Stimulated activated naive CD8-positive, alpha-beta T cell treated with anti-CD3 and anti-CD28 coated beads, Interleukin-15, Interleukin-2, amounts not matched to agents 100 ng/mL and 50 ng/mL, for 24 hours (primary cell): ENCODE measurements at regions not wholly inside any gene's neighbourhood (a gene's known extent, or its start where the extent isn't known, plus 50 kb on each side); places are given as distances from the start of the nearest gene placed in this dataset.

Source experiments
- H3K27ac Mint-ChIP-seq: one replicate; pipeline ENCODE4 v1.8.0; 2021; ENCODE audit warnings: mild to moderate bottlenecking, mixed read lengths
- H3K27me3 Mint-ChIP-seq: one replicate; pipeline ENCODE4 v1.8.0; 2021; ENCODE audit warnings: mixed read lengths
- H3K36me3 Mint-ChIP-seq: one replicate; pipeline ENCODE4 v1.8.0; 2021; ENCODE audit warnings: low read depth, mixed read lengths
- H3K4me1 Mint-ChIP-seq: one replicate; pipeline ENCODE4 v1.8.0; 2021; ENCODE audit warnings: low read depth, mixed read lengths
- H3K4me3 Mint-ChIP-seq: one replicate; pipeline ENCODE4 v1.8.0; 2021; ENCODE audit warnings: mild to moderate bottlenecking, mixed read lengths
- H3K9me3 Mint-ChIP-seq: one replicate; pipeline ENCODE4 v1.8.0; 2021; ENCODE audit warnings: mixed read lengths

- peaks cover 5% of the 10 kb centered on the region for H3K9me3 Mint-ChIP-seq
- no peaks in the 10 kb centered on the region for H3K4me1 Mint-ChIP-seq
- H3K27me3 Mint-ChIP-seq, result peaks cover 4% of the 10 kb centered on the region
- no peak overlapping the region for H3K27ac Mint-ChIP-seq
- H3K36me3 Mint-ChIP-seq, result no peaks in the 10 kb centered on the region
- H3K4me3 Mint-ChIP-seq, result no peak overlapping the region
These were observed 416.8 kb downstream of the NR2F2 start for GRCh38 chr15:96747291-96747690.

- no peak overlapping the region for H3K4me3 Mint-ChIP-seq
These were observed 419.9 kb downstream of the NR2F2 start for GRCh38 chr15:96750361-96750760.

GRCh38 chr15:96756146-96756545 is 425.6 kb downstream of the NR2F2 start:
- Mint-ChIP-seq H3K9me3 (no peaks in the 10 kb centered on the region), H3K36me3 (no peaks in the 10 kb centered on the region), H3K27me3 (no peaks in the 10 kb centered on the region), H3K4me3 (no peak overlapping the region), H3K4me1 (no peaks in the 10 kb centered on the region), H3K27ac (no peak overlapping the region)

More at GRCh38 chr15:96750361-96750760, 419.9 kb downstream of the NR2F2 start:
- Mint-ChIP-seq H3K27ac (no peak overlapping the region), H3K4me1 (no peaks in the 10 kb centered on the region), H3K36me3 (no peaks in the 10 kb centered on the region), H3K9me3 (peaks cover 5% of the 10 kb centered on the region), H3K27me3 (peaks cover under 1% of the 10 kb centered on the region)

- Mint-ChIP-seq H3K27me3 (no peaks in the 10 kb centered on the region), H3K36me3 (no peaks in the 10 kb centered on the region), H3K4me3 (no peak overlapping the region), H3K9me3 (no peaks in the 10 kb centered on the region), H3K27ac (no peak overlapping the region), H3K4me1 (no peaks in the 10 kb centered on the region)
These were observed 426.2 kb downstream of the NR2F2 start for GRCh38 chr15:96756656-96757055.

- Mint-ChIP-seq H3K9me3 (no peaks in the 10 kb centered on the region), H3K27ac (no peak overlapping the region), H3K4me3 (no peak overlapping the region), H3K36me3 (no peaks in the 10 kb centered on the region), H3K4me1 (no peaks in the 10 kb centered on the region), H3K27me3 (no peaks in the 10 kb centered on the region)
These were observed 432.1 kb downstream of the NR2F2 start for GRCh38 chr15:96762566-96762965.

GRCh38 chr15:96764501-96764900 is 434.0 kb downstream of the NR2F2 start:
- Mint-ChIP-seq H3K27me3 (no peaks in the 10 kb centered on the region), H3K4me3 (no peak overlapping the region), H3K9me3 (no peaks in the 10 kb centered on the region), H3K36me3 (no peaks in the 10 kb centered on the region), H3K27ac (no peak overlapping the region), H3K4me1 (no peaks in the 10 kb centered on the region)

GRCh38 chr15:96764946-96765345 is 434.4 kb downstream of the NR2F2 start:
- Mint-ChIP-seq H3K27ac (no peak overlapping the region), H3K4me3 (no peak overlapping the region), H3K9me3 (no peaks in the 10 kb centered on the region), H3K4me1 (no peaks in the 10 kb centered on the region), H3K27me3 (no peaks in the 10 kb centered on the region), H3K36me3 (no peaks in the 10 kb centered on the region)

- Mint-ChIP-seq H3K4me3 (no peak overlapping the region), H3K27me3 (no peaks in the 10 kb centered on the region), H3K36me3 (no peaks in the 10 kb centered on the region), H3K27ac (no peak overlapping the region), H3K4me1 (no peaks in the 10 kb centered on the region), H3K9me3 (peaks cover 4% of the 10 kb centered on the region)
These were observed 435.9 kb downstream of the NR2F2 start for GRCh38 chr15:96766366-96766765.

GRCh38 chr15:96767703-96768434 is 437.4 kb downstream of the NR2F2 start:
- H3K27me3 Mint-ChIP-seq, result no peaks in the 10 kb centered on the region
- H3K9me3 Mint-ChIP-seq, result peaks cover 4% of the 10 kb centered on the region
- H3K27ac Mint-ChIP-seq, result no peak overlapping the region

GRCh38 chr15:96768435-96768789 is 437.9 kb downstream of the NR2F2 start:
- H3K36me3 Mint-ChIP-seq, result no peaks in the 10 kb centered on the region
- H3K9me3 Mint-ChIP-seq, result peaks cover 4% of the 10 kb centered on the region

More at GRCh38 chr15:96767703-96768434, 437.4 kb downstream of the NR2F2 start:
- H3K4me1 Mint-ChIP-seq, result no peaks in the 10 kb centered on the region
- no peaks in the 10 kb centered on the region for H3K36me3 Mint-ChIP-seq
- H3K4me3 Mint-ChIP-seq, result no peak overlapping the region

GRCh38 chr15:96771035-96771434 is 440.5 kb downstream of the NR2F2 start:
- peaks cover 7% of the 10 kb centered on the region for H3K9me3 Mint-ChIP-seq
- H3K4me1 Mint-ChIP-seq, result no peaks in the 10 kb centered on the region
- no peaks in the 10 kb centered on the region for H3K36me3 Mint-ChIP-seq
- no peaks in the 10 kb centered on the region for H3K27me3 Mint-ChIP-seq
- H3K4me3 Mint-ChIP-seq, result no peak overlapping the region
- H3K27ac Mint-ChIP-seq, result no peak overlapping the region

More at GRCh38 chr15:96768435-96768789, 437.9 kb downstream of the NR2F2 start:
- no peak overlapping the region for H3K4me3 Mint-ChIP-seq
- H3K27ac Mint-ChIP-seq, result no peak overlapping the region
- H3K4me1 Mint-ChIP-seq, result no peaks in the 10 kb centered on the region
- no peaks in the 10 kb centered on the region for H3K27me3 Mint-ChIP-seq

- Mint-ChIP-seq H3K27me3 (no peaks in the 10 kb centered on the region), H3K4me1 (no peaks in the 10 kb centered on the region), H3K27ac (no peak overlapping the region)
These were observed 443.7 kb downstream of the NR2F2 start for GRCh38 chr15:96774216-96774615.

GRCh38 chr15:96783746-96784145 is 453.2 kb downstream of the NR2F2 start:
- Mint-ChIP-seq H3K4me1 (no peaks in the 10 kb centered on the region), H3K36me3 (no peaks in the 10 kb centered on the region), H3K27me3 (no peaks in the 10 kb centered on the region), H3K4me3 (no peak overlapping the region), H3K27ac (no peak overlapping the region), H3K9me3 (no peaks in the 10 kb centered on the region)

More at GRCh38 chr15:96774216-96774615, 443.7 kb downstream of the NR2F2 start:
- H3K9me3 Mint-ChIP-seq, result peaks cover 7% of the 10 kb centered on the region
- no peaks in the 10 kb centered on the region for H3K36me3 Mint-ChIP-seq
- H3K4me3 Mint-ChIP-seq, result no peak overlapping the region

GRCh38 chr15:96790004-96790403 is 459.5 kb downstream of the NR2F2 start:
- H3K36me3 Mint-ChIP-seq, result no peaks in the 10 kb centered on the region
- H3K9me3 Mint-ChIP-seq, result no peaks in the 10 kb centered on the region
- no peaks in the 10 kb centered on the region for H3K27me3 Mint-ChIP-seq
- H3K4me3 Mint-ChIP-seq, result no peak overlapping the region
- H3K27ac Mint-ChIP-seq, result no peak overlapping the region
- no peaks in the 10 kb centered on the region for H3K4me1 Mint-ChIP-seq

- H3K9me3 Mint-ChIP-seq, result no peaks in the 10 kb centered on the region
- no peak overlapping the region for H3K27ac Mint-ChIP-seq
- H3K4me3 Mint-ChIP-seq, result no peak overlapping the region
- no peaks in the 10 kb centered on the region for H3K4me1 Mint-ChIP-seq
- no peaks in the 10 kb centered on the region for H3K36me3 Mint-ChIP-seq
- no peaks in the 10 kb centered on the region for H3K27me3 Mint-ChIP-seq
These were observed 461.7 kb downstream of the NR2F2 start for GRCh38 chr15:96792216-96792615.

- Mint-ChIP-seq H3K4me1 (no peaks in the 10 kb centered on the region), H3K27me3 (no peaks in the 10 kb centered on the region), H3K27ac (no peak overlapping the region), H3K36me3 (no peaks in the 10 kb centered on the region), H3K4me3 (no peak overlapping the region), H3K9me3 (peaks cover 6% of the 10 kb centered on the region)
These were observed 466.3 kb downstream of the NR2F2 start for GRCh38 chr15:96796841-96797240.
